Nephron (organoid): ENCODE measurements at regions not wholly inside any gene's neighbourhood (a gene's known extent, or its start where the extent isn't known, plus 50 kb on each side); places are given as distances from the start of the nearest gene placed in this dataset.

Experiments
- H3K27ac Mint-ChIP-seq, 3 experiments: 2 replicates each; pipeline ENCODE4 v1.8.0; 2020; ENCODE audit warnings: mixed read lengths in 3 of 3, mild to moderate bottlenecking in 2 of 3, moderate library complexity in 1 of 3
- H3K27me3 Mint-ChIP-seq: 2 replicates; pipeline ENCODE4 v1.8.0; 2021; ENCODE audit warnings: low read depth, mild to moderate bottlenecking, moderate library complexity, mixed read lengths
- H3K36me3 Mint-ChIP-seq: 2 replicates; pipeline ENCODE4 v1.8.0; 2020; ENCODE audit warnings: low read depth, mixed read lengths
- H3K4me1 Mint-ChIP-seq: 2 replicates; pipeline ENCODE4 v1.8.0; 2020; ENCODE audit warnings: mixed read lengths
- H3K4me3 Mint-ChIP-seq, 3 experiments: 2 replicates each; pipeline ENCODE4 v1.8.0; 2020; ENCODE audit warnings: mild to moderate bottlenecking in 3 of 3, mixed read lengths in 3 of 3, moderate library complexity in 2 of 3
- H3K9me3 Mint-ChIP-seq: 2 replicates; pipeline ENCODE4 v1.8.0; 2020; ENCODE audit warnings: mixed read lengths
- CTCF ChIP-seq, 3 experiments: fragments of 200-600 bp; sonication (generic); IDR thresholded peaks; one replicate each; pipeline ENCODE4 v1.5.0; 2021; ENCODE audit warnings: antibody characterized with exemption in 3 of 3; ENCODE audit not compliant: unreplicated experiment in 3 of 3

DNA sequence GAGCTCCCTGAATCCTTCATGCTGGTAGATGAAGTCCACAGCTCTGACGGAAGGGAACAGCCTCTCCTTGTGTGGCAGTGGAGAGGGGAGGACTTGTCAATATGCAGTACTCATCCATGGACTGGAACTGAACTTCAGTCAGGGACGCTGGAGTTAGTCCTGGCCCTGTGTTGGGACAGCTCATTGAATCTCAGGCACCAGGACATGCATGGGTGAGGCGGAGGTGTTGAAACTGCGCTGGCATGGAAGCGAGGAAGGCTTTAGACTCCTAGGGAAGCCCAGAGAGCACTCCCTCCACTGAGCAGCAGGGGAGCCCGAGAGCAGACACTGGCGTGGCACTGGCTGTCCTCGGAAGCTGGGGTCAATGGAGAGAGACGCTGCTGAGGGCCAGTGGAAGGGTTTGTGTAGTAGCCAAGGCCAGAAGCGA lies 161.3 kb upstream of the GGTLC1 start:
- peaks cover 9% of the 10 kb centered on the region for H3K4me1 Mint-ChIP-seq
- H3K27me3 Mint-ChIP-seq: peaks cover 24% of the 10 kb centered on the region
- peak; percentile 40 to 58 (median 52) for TF ChIP-seq CTCF (IDR thresholded peaks at IDR 0.05; ENCODE audit: unreplicated experiment in 3 of 3)
- H3K9me3 Mint-ChIP-seq: no peaks in the 10 kb centered on the region
- no peaks in the 10 kb centered on the region for H3K36me3 Mint-ChIP-seq
- no peak overlapping the region for H3K27ac Mint-ChIP-seq
- H3K4me3 Mint-ChIP-seq: no peak overlapping the region

DNA sequence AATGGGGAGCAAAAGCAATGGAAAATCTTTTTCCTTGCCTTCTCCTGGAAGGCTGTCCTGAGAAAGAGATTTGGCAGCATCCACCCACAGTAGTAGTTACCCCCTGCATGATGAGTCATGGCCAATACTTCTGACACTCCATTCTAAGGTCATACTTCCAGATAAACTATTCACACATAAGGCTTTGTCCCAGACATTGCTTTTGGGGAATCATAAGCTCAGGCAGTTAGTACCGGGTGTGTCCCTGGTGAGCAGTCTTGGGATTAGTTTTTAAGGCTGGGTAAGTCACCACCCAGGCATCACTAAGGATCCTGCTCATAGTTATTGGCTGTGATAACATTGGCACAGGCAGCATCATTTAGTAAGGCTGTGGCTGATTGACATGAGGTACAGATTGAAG lies 160.6 kb upstream of the GGTLC1 start:
- H3K9me3 Mint-ChIP-seq: no peaks in the 10 kb centered on the region
- H3K4me3 Mint-ChIP-seq: no peak overlapping the region
- H3K27ac Mint-ChIP-seq: no peak overlapping the region
- peaks cover 9% of the 10 kb centered on the region for H3K4me1 Mint-ChIP-seq
- H3K36me3 Mint-ChIP-seq: no peaks in the 10 kb centered on the region
- TF ChIP-seq CTCF (IDR thresholded peaks at IDR 0.05; ENCODE audit: unreplicated experiment in 3 of 3): no peak
- peaks cover 24% of the 10 kb centered on the region for H3K27me3 Mint-ChIP-seq

- H3K36me3 Mint-ChIP-seq: no peaks in the 10 kb centered on the region
- TF ChIP-seq CTCF (IDR thresholded peaks at IDR 0.05; ENCODE audit: unreplicated experiment in 3 of 3): no peak
- no peaks in the 10 kb centered on the region for H3K9me3 Mint-ChIP-seq
- peaks cover 5% of the 10 kb centered on the region for H3K4me1 Mint-ChIP-seq
- no peak overlapping the region for H3K4me3 Mint-ChIP-seq
- no peak overlapping the region for H3K27ac Mint-ChIP-seq
- H3K27me3 Mint-ChIP-seq: peaks cover 24% of the 10 kb centered on the region
These were observed 159.8 kb upstream of the GGTLC1 start for GRCh38 chr20:24148372-24148771.

- peaks cover 23% of the 10 kb centered on the region for H3K27me3 Mint-ChIP-seq
These were observed 159.4 kb upstream of the GGTLC1 start for GRCh38 chr20:24147961-24148360.

GRCh38 chr20:24147479-24147878 lies 158.9 kb upstream of the GGTLC1 start:
- no peak overlapping the region for H3K4me3 Mint-ChIP-seq
- H3K36me3 Mint-ChIP-seq: no peaks in the 10 kb centered on the region
- H3K27me3 Mint-ChIP-seq: peaks cover 21% of the 10 kb centered on the region
- H3K4me1 Mint-ChIP-seq: no peaks in the 10 kb centered on the region
- TF ChIP-seq CTCF (IDR thresholded peaks at IDR 0.05; ENCODE audit: unreplicated experiment in 3 of 3): no peak
- H3K9me3 Mint-ChIP-seq: no peaks in the 10 kb centered on the region
- H3K27ac Mint-ChIP-seq: no peak overlapping the region

More at GRCh38 chr20:24147961-24148360, 159.4 kb upstream of the GGTLC1 start:
- Mint-ChIP-seq H3K27ac (no peak overlapping the region), H3K4me3 (no peak overlapping the region), H3K4me1 (peaks cover under 1% of the 10 kb centered on the region), H3K9me3 (no peaks in the 10 kb centered on the region), H3K36me3 (no peaks in the 10 kb centered on the region)
- no peak for TF ChIP-seq CTCF (IDR thresholded peaks at IDR 0.05; ENCODE audit: unreplicated experiment in 3 of 3)

- H3K4me1 Mint-ChIP-seq: no peaks in the 10 kb centered on the region
- no peak overlapping the region for H3K4me3 Mint-ChIP-seq
- H3K27me3 Mint-ChIP-seq: peaks cover 25% of the 10 kb centered on the region
- no peak for TF ChIP-seq CTCF (IDR thresholded peaks at IDR 0.05; ENCODE audit: unreplicated experiment in 3 of 3)
- no peak overlapping the region for H3K27ac Mint-ChIP-seq
- H3K36me3 Mint-ChIP-seq: no peaks in the 10 kb centered on the region
- peaks cover 2% of the 10 kb centered on the region for H3K9me3 Mint-ChIP-seq
These were observed 157.7 kb upstream of the GGTLC1 start for GRCh38 chr20:24146231-24146634.
